Rectal smooth muscle tissue (tissue), 1 donor: ENCODE measurements at regions not wholly inside any gene's neighbourhood (a gene's known extent, or its start where the extent isn't known, plus 50 kb on each side); places are given as distances from the start of the nearest gene placed in this dataset.

Experiments
- H3K27ac ChIP-seq: one replicate; pipeline ENCODE4 v1.7.0; 2013; ENCODE audit warnings: low read depth, low read length, inconsistent platforms
- H3K27me3 ChIP-seq: one replicate; pipeline ENCODE4 v1.7.0; 2013; ENCODE audit warnings: low read length; ENCODE audit not compliant: control insufficient read depth, insufficient read depth
- H3K36me3 ChIP-seq: one replicate; pipeline ENCODE4 v1.7.0; 2013; ENCODE audit warnings: low read length; ENCODE audit not compliant: control insufficient read depth, insufficient read depth
- H3K4me1 ChIP-seq: one replicate; pipeline ENCODE4 v1.7.0; 2013; ENCODE audit warnings: low read length; ENCODE audit not compliant: control insufficient read depth, insufficient read depth
- H3K4me3 ChIP-seq: one replicate; pipeline ENCODE4 v1.7.0; 2013; ENCODE audit warnings: low read length
- H3K9ac ChIP-seq: one replicate; pipeline ENCODE4 v1.7.0; 2013; ENCODE audit warnings: low read length

DNA sequence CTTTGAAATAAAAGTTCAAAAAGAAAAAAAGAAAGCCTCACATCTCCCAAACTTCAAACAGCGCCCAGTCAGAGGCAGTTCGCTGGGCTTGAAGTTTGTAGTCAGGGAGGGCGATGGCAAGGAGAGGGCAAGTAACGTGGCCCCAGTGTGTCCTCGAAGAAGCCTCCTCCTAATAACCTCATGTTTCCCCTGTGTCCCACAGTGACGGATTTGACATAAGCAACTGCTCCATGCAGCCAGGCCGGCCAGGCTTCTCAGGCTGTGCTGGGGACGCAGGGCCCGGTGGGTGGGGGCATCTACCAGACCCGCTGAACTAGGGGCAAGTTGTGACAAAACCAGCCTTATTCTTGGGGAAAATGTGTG lies 172.2 kb downstream of the ERCC6L2 start:
- Histone ChIP-seq H3K36me3 (no peaks in the 10 kb centered on the region), H3K4me1 (peaks cover 6% of the 10 kb centered on the region), H3K9ac (no peak overlapping the region), H3K27me3 (no peaks in the 10 kb centered on the region), H3K4me3 (no peak overlapping the region), H3K27ac (no peak overlapping the region)

DNA sequence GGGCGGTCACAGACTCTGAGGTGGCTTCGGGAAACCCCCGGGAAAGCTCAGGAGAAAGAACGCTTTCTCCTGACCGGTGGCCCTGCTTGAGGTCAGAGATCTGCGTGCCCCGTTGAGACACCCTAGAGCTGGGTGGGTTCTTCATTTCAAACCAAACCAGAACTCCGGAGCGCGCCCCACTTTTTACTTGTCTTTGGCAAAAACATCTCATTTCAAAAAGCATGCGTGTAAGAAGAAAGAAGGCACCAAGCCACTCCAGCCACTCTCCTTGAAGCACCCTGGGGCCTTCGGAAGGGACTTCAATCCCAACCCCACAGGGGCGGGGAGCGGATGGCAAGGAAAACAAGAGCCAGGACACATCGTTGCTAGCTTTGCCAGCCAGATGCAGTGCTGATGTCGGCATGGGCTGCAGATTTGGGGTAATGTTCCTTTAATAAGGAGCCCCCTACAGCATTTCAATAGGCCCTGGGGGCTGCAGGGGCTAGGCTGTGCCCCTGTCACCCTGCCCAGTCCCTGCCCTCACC lies 171.7 kb downstream of the ERCC6L2 start:
- Histone ChIP-seq H3K4me3 (no peak overlapping the region), H3K4me1 (peaks cover 6% of the 10 kb centered on the region), H3K36me3 (no peaks in the 10 kb centered on the region), H3K9ac (no peak overlapping the region), H3K27me3 (no peaks in the 10 kb centered on the region), H3K27ac (no peak overlapping the region)

DNA sequence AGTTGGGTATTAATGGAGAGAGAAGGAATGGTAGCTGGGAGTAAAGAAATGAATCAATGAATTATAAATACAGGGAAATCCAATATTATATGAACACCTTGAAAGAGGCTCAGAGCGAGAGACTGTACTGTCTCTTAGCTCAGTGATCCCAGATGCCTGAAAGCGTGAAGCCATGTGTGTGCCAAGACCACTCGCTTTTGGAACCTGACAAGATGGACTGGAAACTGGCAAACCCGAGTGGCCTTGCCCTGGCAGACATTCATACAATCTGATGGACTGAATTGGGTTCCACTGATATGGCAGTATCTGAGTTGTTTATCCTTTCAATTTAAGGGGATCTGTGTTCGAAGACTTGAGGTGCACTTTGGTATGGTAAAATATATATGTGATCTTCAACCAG lies 170.3 kb downstream of the ERCC6L2 start:
- H3K36me3 ChIP-seq: no peaks in the 10 kb centered on the region
- no peak overlapping the region for H3K9ac ChIP-seq
- H3K4me1 ChIP-seq: peaks cover 6% of the 10 kb centered on the region
- H3K27ac ChIP-seq: no peak overlapping the region
- no peak overlapping the region for H3K4me3 ChIP-seq
- no peaks in the 10 kb centered on the region for H3K27me3 ChIP-seq

DNA sequence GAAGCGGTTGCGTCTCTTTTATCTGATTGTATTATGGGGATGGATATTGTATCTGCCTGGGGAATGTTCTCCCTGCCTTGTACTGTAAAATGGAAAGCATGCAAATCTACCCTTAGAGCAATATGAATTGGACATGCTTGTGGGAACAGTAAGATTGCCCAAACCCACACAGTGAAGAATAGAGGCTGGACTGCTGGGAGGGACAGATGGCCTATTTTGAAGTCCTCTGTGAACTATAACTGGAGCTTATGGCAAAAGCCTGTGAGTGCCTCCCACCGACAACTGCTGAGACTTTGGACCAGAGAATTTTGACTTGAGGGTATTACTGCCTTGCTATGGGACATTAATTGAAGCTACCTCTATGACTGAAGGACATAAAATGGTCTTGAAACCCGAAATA lies 168.9 kb downstream of the ERCC6L2 start:
- Histone ChIP-seq H3K4me1 (peaks cover 9% of the 10 kb centered on the region), H3K36me3 (no peaks in the 10 kb centered on the region), H3K9ac (no peak overlapping the region), H3K27me3 (no peaks in the 10 kb centered on the region), H3K4me3 (no peak overlapping the region), H3K27ac (no peak overlapping the region)

DNA sequence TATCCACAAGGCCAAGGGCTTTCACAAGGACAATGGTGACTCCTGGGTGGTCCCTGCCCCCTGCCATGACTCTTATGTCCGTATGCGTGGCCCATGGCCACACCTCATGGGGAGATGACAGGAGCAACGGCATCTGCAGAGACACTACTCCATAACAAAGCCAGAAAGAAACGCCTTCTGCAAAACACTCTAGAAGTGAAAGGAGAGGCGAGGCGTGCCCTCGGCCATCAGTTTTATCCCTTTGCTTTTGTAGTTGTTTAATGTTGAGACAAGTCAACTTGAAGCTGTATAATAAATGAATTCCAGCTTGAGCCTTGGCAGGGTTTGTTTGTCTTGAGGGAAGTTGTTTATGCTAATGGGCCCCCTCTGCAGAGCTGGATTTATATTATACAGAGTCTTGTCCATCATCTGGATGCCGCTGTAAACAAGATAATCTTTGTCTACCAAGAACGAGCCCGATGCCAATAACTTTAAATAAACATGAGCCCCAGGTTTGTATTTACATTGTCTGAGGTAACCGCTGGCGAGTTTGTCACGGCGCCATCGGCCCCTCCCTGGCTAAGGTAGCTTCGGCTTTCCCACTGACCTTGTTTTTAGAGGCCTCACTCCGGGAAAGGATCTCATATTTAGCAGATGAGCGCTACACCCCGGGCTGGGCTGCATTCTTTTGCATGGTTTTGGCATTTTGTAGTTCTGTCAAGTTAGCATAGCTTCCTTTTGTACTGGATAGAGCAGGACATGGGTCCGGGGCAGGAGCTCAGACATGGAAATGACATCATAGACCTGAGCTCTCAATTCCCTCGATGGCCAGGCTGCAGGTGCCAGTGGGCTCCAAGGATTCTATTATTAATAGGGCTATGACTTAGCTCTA lies 165.3 kb downstream of the ERCC6L2 start:
- Histone ChIP-seq H3K27me3 (no peaks in the 10 kb centered on the region), H3K36me3 (no peaks in the 10 kb centered on the region), H3K27ac (peak overlapping the region; percentile 21), H3K9ac (no peak overlapping the region), H3K4me3 (no peak overlapping the region), H3K4me1 (peaks cover 4% of the 10 kb centered on the region)

DNA sequence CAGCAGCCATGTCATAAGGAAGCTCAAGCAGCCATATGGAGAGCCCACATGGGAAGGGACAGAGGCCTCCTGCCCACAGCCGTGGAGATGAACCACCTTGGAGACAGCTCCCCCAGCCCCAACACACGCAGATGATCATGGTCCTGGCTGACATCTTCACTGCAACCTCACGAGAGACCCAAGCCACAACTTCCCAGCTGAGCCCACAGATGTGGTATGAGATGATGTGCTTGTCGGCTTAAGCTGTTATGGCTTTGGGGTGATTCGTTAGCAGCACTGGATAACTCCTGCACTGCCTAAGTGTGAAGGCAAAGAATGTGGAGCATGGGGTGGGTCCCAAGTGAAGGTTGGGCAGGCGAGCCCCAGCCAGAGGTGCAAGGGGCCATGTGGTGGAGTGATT lies 163.4 kb downstream of the ERCC6L2 start:
- H3K4me1 ChIP-seq: peaks cover 4% of the 10 kb centered on the region
- no peaks in the 10 kb centered on the region for H3K27me3 ChIP-seq
- no peak overlapping the region for H3K27ac ChIP-seq
- H3K36me3 ChIP-seq: no peaks in the 10 kb centered on the region
- no peak overlapping the region for H3K4me3 ChIP-seq
- no peak overlapping the region for H3K9ac ChIP-seq

DNA sequence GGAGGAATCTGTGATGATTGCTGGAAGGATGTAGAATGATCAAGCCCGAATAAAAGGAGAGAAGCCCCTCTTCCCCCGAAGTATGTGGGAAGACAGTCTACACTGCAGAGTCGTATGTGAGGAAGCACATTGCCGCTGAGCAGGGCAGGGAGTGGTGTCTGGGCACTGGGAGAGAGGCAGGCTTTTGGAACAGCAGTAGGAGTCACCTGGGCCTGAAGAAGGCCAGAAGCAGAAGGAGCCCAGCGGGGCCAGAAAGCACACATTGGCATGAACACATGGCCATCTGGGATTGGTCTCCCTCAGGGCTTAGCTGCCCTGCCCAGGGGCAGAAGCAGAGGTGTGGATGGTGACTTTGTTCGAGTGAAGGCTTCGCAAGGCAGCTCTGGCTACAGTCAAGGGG lies 162.8 kb downstream of the ERCC6L2 start:
- no peak overlapping the region for H3K4me3 ChIP-seq
- peaks cover 4% of the 10 kb centered on the region for H3K4me1 ChIP-seq
- H3K9ac ChIP-seq: no peak overlapping the region
- no peaks in the 10 kb centered on the region for H3K27me3 ChIP-seq
- H3K36me3 ChIP-seq: no peaks in the 10 kb centered on the region
- no peak overlapping the region for H3K27ac ChIP-seq

DNA sequence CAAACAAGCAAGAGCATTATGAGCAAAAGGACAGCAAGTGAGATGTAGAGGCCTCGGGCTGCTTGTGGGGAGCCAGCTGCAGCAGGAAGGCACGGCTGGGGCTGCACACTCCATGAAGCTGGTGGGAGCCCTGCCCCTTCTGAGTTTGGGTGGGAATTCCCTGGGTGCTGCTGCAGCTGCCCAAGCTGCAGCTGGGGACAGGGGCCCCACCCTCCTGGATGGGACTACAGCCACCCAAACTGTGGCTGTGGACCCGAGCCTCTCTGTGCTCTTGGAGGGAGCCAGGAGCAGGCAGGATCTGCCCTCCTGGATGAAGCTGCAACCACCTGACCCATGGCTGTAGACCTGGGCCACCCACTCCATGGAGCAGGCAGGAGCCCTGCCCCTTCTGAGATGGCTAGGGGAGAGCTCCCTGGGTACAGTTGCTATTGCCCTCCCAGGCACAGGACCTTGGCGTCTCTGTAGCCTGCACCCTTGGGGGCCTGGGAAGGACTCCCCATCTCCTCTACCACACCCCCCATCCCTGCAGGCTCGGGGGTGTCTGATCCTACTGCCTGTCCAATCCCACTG lies 159.1 kb downstream of the ERCC6L2 start:
- Histone ChIP-seq H3K36me3 (no peaks in the 10 kb centered on the region), H3K4me1 (peaks cover 8% of the 10 kb centered on the region), H3K4me3 (no peak overlapping the region), H3K9ac (no peak overlapping the region), H3K27ac (no peak overlapping the region), H3K27me3 (no peaks in the 10 kb centered on the region)

DNA sequence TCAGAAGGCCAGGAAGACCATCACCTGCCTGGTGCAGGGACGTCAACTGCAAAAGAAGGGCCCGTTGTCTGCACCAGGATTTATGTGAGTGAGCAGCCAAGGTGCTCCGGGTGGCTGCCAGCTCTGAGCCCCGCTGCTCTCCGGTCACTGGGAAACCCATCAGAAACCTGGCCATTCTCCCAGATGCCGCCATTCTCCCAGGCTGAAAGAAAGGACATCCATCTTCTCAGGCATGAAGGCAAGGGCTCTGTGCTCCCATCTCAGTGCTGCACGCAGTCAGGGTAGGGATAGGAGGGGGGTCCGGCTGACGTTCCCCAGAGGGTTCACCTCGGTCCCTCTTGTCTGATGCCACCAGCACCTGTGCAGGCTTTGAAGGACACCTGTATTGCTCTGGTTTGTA lies 158.4 kb downstream of the ERCC6L2 start:
- no peaks in the 10 kb centered on the region for H3K27me3 ChIP-seq
- peaks cover 8% of the 10 kb centered on the region for H3K4me1 ChIP-seq
- no peak overlapping the region for H3K4me3 ChIP-seq
- no peak overlapping the region for H3K27ac ChIP-seq
- H3K36me3 ChIP-seq: no peaks in the 10 kb centered on the region
- no peak overlapping the region for H3K9ac ChIP-seq

DNA sequence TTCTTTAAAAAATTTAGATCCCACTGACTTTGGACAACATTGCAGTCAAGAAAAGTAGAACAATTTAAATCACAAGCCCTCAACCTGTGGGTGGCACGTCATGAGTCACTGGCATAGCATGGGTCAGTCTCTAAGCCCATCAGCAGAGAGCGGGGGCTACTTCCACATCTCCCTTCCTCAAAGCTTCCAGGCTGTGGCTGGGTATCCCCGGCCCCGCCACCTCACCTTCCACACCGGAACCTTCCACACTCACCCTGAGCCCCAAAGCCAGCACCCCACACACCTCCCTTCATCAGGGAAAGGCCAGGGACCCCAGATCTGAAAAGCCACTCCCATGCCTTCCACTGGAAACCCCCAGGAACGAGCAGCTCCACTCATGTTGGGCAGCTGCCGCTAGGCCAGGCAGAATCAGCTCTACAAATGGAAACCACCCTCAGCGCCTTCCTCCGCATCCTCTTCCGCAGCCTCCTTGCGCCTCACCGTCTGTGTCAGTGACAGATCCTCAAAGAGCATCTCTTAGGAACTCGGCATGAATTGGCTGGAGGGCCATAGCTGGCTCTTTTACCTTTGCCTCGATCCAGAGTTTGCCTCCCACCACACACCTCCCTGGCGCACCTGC lies 156.5 kb downstream of the ERCC6L2 start:
- Histone ChIP-seq H3K36me3 (no peaks in the 10 kb centered on the region), H3K9ac (no peak overlapping the region), H3K27me3 (no peaks in the 10 kb centered on the region), H3K4me1 (peaks cover 8% of the 10 kb centered on the region), H3K27ac (no peak overlapping the region), H3K4me3 (no peak overlapping the region)

DNA sequence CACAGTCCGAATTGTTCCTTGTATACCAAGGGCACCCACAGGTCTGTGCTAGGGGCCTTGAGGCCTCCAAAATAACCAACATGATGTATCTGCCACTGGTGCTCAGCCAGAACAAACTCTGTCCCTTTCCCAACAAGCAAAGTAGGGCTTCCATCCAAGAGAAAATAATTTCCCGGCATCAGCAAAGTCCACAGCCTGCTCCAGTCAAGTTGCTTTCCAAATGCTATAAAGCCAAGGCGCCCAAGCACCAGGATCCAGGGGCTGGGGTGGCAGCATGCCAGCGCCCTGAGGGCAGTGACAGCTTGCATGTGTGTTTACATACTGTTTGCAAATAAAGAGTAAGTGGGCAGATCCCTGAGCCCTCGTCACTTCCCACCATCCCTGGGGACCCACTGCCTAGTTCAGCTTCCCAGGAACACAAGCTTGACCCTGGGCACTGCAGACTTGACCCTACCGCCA lies 155.9 kb downstream of the ERCC6L2 start:
- peaks cover 3% of the 10 kb centered on the region for H3K27me3 ChIP-seq
- peak overlapping the region; percentile 33 for H3K27ac ChIP-seq
- peaks cover 8% of the 10 kb centered on the region for H3K4me1 ChIP-seq
- no peak overlapping the region for H3K4me3 ChIP-seq
- no peaks in the 10 kb centered on the region for H3K36me3 ChIP-seq
- H3K9ac ChIP-seq: no peak overlapping the region

DNA sequence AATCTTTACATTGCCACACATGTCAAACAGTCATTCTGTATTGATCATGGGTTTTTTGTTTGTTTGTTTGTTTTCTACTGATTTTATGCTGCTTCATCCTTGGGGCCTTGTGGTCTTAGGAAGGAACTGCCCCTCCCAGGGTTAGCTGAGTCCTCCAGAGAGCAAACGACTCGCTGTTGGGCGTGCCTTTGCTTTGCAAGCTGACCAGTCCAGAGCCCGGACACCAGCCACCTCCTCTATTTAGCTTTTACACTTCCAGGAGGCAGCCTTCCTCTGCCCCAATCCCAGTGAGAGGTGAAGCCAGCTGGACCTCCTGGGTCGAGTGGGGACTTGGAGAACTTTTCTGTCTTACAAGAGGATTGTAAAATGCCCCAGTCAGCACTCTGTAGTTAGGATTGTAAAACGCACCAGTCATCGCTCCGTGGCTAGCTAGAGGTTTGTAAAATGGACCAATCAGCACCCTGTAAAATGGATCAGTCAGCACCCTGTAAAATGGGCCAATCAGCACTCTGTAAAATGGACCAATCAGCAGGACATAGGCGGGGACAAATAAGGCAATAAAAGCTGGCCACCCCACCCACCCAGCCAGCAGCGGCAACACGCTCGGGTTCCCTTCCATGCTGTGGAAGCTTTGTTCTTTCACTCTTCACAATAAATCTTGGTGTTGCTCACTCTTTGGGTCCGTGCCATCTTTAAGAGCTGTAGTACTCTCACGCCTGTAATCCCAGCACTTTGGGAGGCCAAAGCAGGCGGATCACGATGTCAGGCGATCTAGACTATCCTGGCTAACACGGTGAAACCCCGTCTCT lies 154.4 kb downstream of the ERCC6L2 start:
- Histone ChIP-seq H3K27me3 (peaks cover 3% of the 10 kb centered on the region), H3K9ac (no peak overlapping the region), H3K36me3 (no peaks in the 10 kb centered on the region), H3K27ac (no peak overlapping the region), H3K4me3 (no peak overlapping the region), H3K4me1 (peaks cover 8% of the 10 kb centered on the region)
